Spleen (tissue), 7 donors: ENCODE measurements at regions not wholly inside any gene's neighbourhood (a gene's known extent, or its start where the extent isn't known, plus 50 kb on each side); places are given as distances from the start of the nearest gene placed in this dataset.

Source experiments
- POLR2A ChIP-seq, 3 donors: fragments of 450-650 bp; IDR thresholded peaks; one replicate each; pipeline ENCODE4 v1.5.1; 2017; ENCODE audit warnings: antibody characterized with exemption in 3 of 3, mild to moderate bottlenecking in 1 of 3
- POLR2AphosphoS5 ChIP-seq, 3 donors: sonication (generic); formaldehyde crosslinking; IDR thresholded peaks; one replicate each; pipeline ENCODE4 v1.5.1; 2017; ENCODE audit warnings: antibody characterized with exemption in 3 of 3
- TF ChIP-seq, protein P1 (sequence below), 11 experiments: fragments of 200-600 bp in 7 of 11; fragments of 450-650 bp in 4 of 11; sonication (generic) in 4 of 11; IDR thresholded peaks in 8 of 11; conservative IDR thresholded peaks in 3 of 11; 1 replicate in 7 of 11; 2 replicates in 4 of 11; pipeline versions ENCODE4 v1.4.0 to v1.8.0; 2016 to 2021; ENCODE audit warnings: antibody characterized with exemption in 11 of 11, inconsistent platforms in 4 of 11, mild to moderate bottlenecking in 1 of 11
- donor health status: DM: no; HTN: no; CAD: no; lungs with moderate emphysema.
- donor health status: DM: no; HTN: no; CAD: no.
- donor health status: DM: no; HTN: no; CAD: no.

GRCh38 chr7:46937826-46938225 is 644.1 kb downstream of the TNS3 start:
- TF ChIP-seq POLR2A (IDR thresholded peaks at IDR 0.05) = no peak
- TF ChIP-seq, protein P1, sequence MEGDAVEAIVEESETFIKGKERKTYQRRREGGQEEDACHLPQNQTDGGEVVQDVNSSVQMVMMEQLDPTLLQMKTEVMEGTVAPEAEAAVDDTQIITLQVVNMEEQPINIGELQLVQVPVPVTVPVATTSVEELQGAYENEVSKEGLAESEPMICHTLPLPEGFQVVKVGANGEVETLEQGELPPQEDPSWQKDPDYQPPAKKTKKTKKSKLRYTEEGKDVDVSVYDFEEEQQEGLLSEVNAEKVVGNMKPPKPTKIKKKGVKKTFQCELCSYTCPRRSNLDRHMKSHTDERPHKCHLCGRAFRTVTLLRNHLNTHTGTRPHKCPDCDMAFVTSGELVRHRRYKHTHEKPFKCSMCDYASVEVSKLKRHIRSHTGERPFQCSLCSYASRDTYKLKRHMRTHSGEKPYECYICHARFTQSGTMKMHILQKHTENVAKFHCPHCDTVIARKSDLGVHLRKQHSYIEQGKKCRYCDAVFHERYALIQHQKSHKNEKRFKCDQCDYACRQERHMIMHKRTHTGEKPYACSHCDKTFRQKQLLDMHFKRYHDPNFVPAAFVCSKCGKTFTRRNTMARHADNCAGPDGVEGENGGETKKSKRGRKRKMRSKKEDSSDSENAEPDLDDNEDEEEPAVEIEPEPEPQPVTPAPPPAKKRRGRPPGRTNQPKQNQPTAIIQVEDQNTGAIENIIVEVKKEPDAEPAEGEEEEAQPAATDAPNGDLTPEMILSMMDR (IDR thresholded peaks at IDR 0.05 in 8 of 11, conservative IDR thresholded peaks at IDR 0.05 in 3 of 11) = no peak
- no peak for TF ChIP-seq POLR2AphosphoS5 (IDR thresholded peaks at IDR 0.05)
